HG02798 (cell line): ENCODE measurements at regions not wholly inside any gene's neighbourhood (a gene's known extent, or its start where the extent isn't known, plus 50 kb on each side); places are given as distances from the start of the nearest gene placed in this dataset.
"Not testable (repeated sequence)": the region's sequence is repeated elsewhere in the genome, so short reads cannot be mapped to it uniquely, and the experiment has no call there.

Experiments
- ATAC-seq: cut with Tn5 transposase; IDR thresholded peaks from one replicate; pipeline ENCODE4 v1.9.1; 2021; ENCODE audit warnings: mild to moderate bottlenecking; ENCODE audit not compliant: unreplicated experiment, poor library complexity

GRCh38 chr12:87599459-87599858, 429.7 kb downstream of the C12orf50 start:
- ATAC-seq = no peak

GRCh38 chr12:87597114-87597513, 432.1 kb downstream of the C12orf50 start:
- ATAC-seq = no peak

- ATAC-seq = no peak
Observed at GRCh38 chr12:87596636-87597035, 432.6 kb downstream of the C12orf50 start.

- no peak for ATAC-seq
Observed at GRCh38 chr12:87596134-87596533, 433.1 kb downstream of the C12orf50 start.

- ATAC-seq = no peak
Observed at GRCh38 chr12:87585882-87586557, 443.2 kb downstream of the C12orf50 start.

- ATAC-seq = not testable (repeated sequence)
Observed at GRCh38 chr12:87579091-87579490, 450.1 kb downstream of the C12orf50 start.

GRCh38 chr12:87575906-87576305, 453.3 kb downstream of the C12orf50 start:
- no peak for ATAC-seq

GRCh38 chr12:87566918-87567317, 462.3 kb downstream of the C12orf50 start:
- ATAC-seq = not testable (repeated sequence)

GRCh38 chr12:87556985-87557384, 472.2 kb downstream of the C12orf50 start:
- no peak for ATAC-seq

- not testable (repeated sequence) for ATAC-seq
Observed at GRCh38 chr12:87531213-87531612, 498.0 kb downstream of the C12orf50 start.

- no peak for ATAC-seq
Observed at GRCh38 chr12:87529413-87529812, 499.8 kb downstream of the C12orf50 start.

GRCh38 chr12:87520968-87521367, 508.2 kb downstream of the C12orf50 start:
- ATAC-seq = no peak

- ATAC-seq = no peak
Observed at GRCh38 chr12:87518481-87518880, 510.7 kb downstream of the C12orf50 start.

- ATAC-seq = no peak
Observed at GRCh38 chr12:87518036-87518435, 511.2 kb downstream of the C12orf50 start.

GRCh38 chr12:87513536-87514280, 515.5 kb downstream of the C12orf50 start:
- ATAC-seq = no peak

- no peak for ATAC-seq
Observed at GRCh38 chr12:87511371-87511770, 517.8 kb downstream of the C12orf50 start.

GRCh38 chr12:87509237-87509820, 519.9 kb downstream of the C12orf50 start:
- ATAC-seq = no peak

GRCh38 chr12:87491598-87491997, 537.6 kb downstream of the C12orf50 start:
- ATAC-seq = no peak

GRCh38 chr12:87491089-87491488, 538.1 kb downstream of the C12orf50 start:
- ATAC-seq = no peak

GRCh38 chr12:87469295-87469694, 559.9 kb downstream of the C12orf50 start:
- ATAC-seq = no peak

- no peak for ATAC-seq
Observed at GRCh38 chr12:87467936-87468335, 561.3 kb downstream of the C12orf50 start.
